A549 (cell line): ENCODE measurements at regions not wholly inside any gene's neighbourhood (a gene's known extent, or its start where the extent isn't known, plus 50 kb on each side); places are given as distances from the start of the nearest gene placed in this dataset.
"Not testable (repeated sequence)": the region's sequence is repeated elsewhere in the genome, so short reads cannot be mapped to it uniquely, and the experiment has no call there.

Experiments used
- ATAC-seq, 2 experiments: fragments of 200-7000 bp in 1 of 2; fragments of >200 bp in 1 of 2; cut with Nextera tagmentation in 1 of 2; cut with Tn5 transposase in 1 of 2; 3 replicates each; pipeline versions ENCODE4 v1.8.0 to v1.9.1; 2018 to 2020; ENCODE audit warnings: mild to moderate bottlenecking in 1 of 2, moderate library complexity in 1 of 2
- CTCF ChIA-PET: fragments of 300-600 bp; sonication (Branson Sonifier 250); formaldehyde crosslinking; extraction: SDS; loops from one replicate; lab custom pipeline; 2021; ENCODE audit warnings: antibody characterized with exemption, inconsistent platforms; lab: Yijun Ruan, JAX
- POLR2A ChIA-PET: fragments of 350-600 bp; formaldehyde crosslinking; extraction: SDS; loops from one replicate; lab custom pipeline; 2021; ENCODE audit warnings: antibody characterized with exemption, inconsistent platforms; lab: Yijun Ruan, JAX
- DNase-seq, 2 experiments: peaks; one replicate each; pipeline versions ENCODE4 v3.0.0 to v3.0.0-alpha.2; 2011 to 2016; ENCODE audit warnings: low read depth in 1 of 2, low spot score in 1 of 2
- FAIRE-seq: peaks from 2 replicates; lab custom pipeline; 2011; peaks lifted over from hg19 to GRCh38; lab: Jason Lieb, UNC
- H3K27ac ChIP-seq, 2 experiments: fragments of >200 bp; sonication (Bioruptor Twin); formaldehyde crosslinking; 3 replicates each; pipeline ENCODE4 v1.5.1; 2016 to 2017
- H3K4me1 ChIP-seq: fragments of >200 bp; sonication (Bioruptor Twin); formaldehyde crosslinking; 3 replicates; pipeline ENCODE4 v1.6.1; 2016
- H3K4me2 ChIP-seq: fragments of >200 bp; sonication (Bioruptor Twin); formaldehyde crosslinking; 3 replicates; pipeline ENCODE4 v1.6.1; 2016
- H3K4me3 ChIP-seq: fragments of >200 bp; sonication (Bioruptor Twin); formaldehyde crosslinking; 3 replicates; pipeline ENCODE4 v1.5.1; 2016
- H3K9me3 ChIP-seq: fragments of >200 bp; sonication (Bioruptor Twin); formaldehyde crosslinking; 3 replicates; pipeline ENCODE4 v1.6.1; 2016
- CEBPB ChIP-seq, 2 experiments: fragments of >200 bp in 1 of 2; sonication (Bioruptor Twin) in 1 of 2; formaldehyde crosslinking in 1 of 2; IDR thresholded peaks; 2 replicates each; pipeline ENCODE4 v1.6.1; 2012 to 2016
- CHD2 ChIP-seq: fragments of 150-350 bp; IDR thresholded peaks from 2 replicates; pipeline ENCODE4 v1.6.1; 2014; ENCODE audit warnings: low read length; ENCODE audit not compliant: partially characterized antibody
- EHF ChIP-seq: fragments of 250-450 bp; sonication (Bioruptor Pico); IDR thresholded peaks from 2 replicates; pipeline ENCODE4 v1.5.0; 2020; ENCODE audit warnings: mild to moderate bottlenecking
- EHMT2 ChIP-seq: fragments of 200-600 bp; sonication (generic); IDR thresholded peaks from 2 replicates; pipeline ENCODE4 v1.6.1; 2016; ENCODE audit warnings: antibody characterized with exemption, low read depth, mild to moderate bottlenecking, moderate library complexity
- EP300 ChIP-seq, 2 experiments: fragments of >200 bp; sonication (Bioruptor Twin); formaldehyde crosslinking; IDR thresholded peaks; 2 replicates in 1 of 2; 3 replicates in 1 of 2; pipeline ENCODE4 v1.6.1; 2016 to 2017
- ESRRA ChIP-seq: fragments of 150-350 bp; IDR thresholded peaks from 2 replicates; pipeline ENCODE4 v1.6.1; 2014; ENCODE audit warnings: mild to moderate bottlenecking, low read length, borderline replicate concordance
- FOSL2 ChIP-seq, 2 experiments: fragments of 450-650 bp in 1 of 2; fragments of >200 bp in 1 of 2; sonication (Bioruptor Twin) in 1 of 2; formaldehyde crosslinking; IDR thresholded peaks; 2 replicates each; pipeline versions ENCODE4 v1.5.0 to v1.6.1; 2016 to 2020; ENCODE audit warnings: mild to moderate bottlenecking in 1 of 2, moderate library complexity in 1 of 2
- HDAC2 ChIP-seq: fragments of 200-600 bp; sonication (generic); IDR thresholded peaks from 2 replicates; pipeline ENCODE4 v1.6.1; 2016
- JUN ChIP-seq, 2 experiments: fragments of >200 bp; sonication (Bioruptor Twin); formaldehyde crosslinking; IDR thresholded peaks; 2 replicates in 1 of 2; 3 replicates in 1 of 2; pipeline ENCODE4 v1.6.1; 2016 to 2017
- KDM1A ChIP-seq: fragments of 200-600 bp; sonication (generic); IDR thresholded peaks from 2 replicates; pipeline ENCODE4 v1.6.1; 2016; ENCODE audit warnings: low read depth, mild to moderate bottlenecking
- MAFK ChIP-seq: fragments of 450-650 bp; IDR thresholded peaks from 2 replicates; pipeline ENCODE4 v1.6.1; 2014; ENCODE audit not compliant: partially characterized antibody
- MAZ ChIP-seq: fragments of 150-350 bp; IDR thresholded peaks from 2 replicates; pipeline ENCODE4 v1.6.1; 2014; ENCODE audit warnings: antibody characterized with exemption, low read depth, low read length, borderline replicate concordance
- MYC ChIP-seq: IDR thresholded peaks from 2 replicates; pipeline ENCODE4 v1.6.1; 2012; ENCODE audit warnings: mild to moderate bottlenecking, inconsistent platforms, low read length, improper control_type of control experiment, borderline replicate concordance
- NPAS2 ChIP-seq: fragments of 250-450 bp; sonication (Bioruptor Pico); IDR thresholded peaks from 2 replicates; pipeline ENCODE4 v1.8.0; 2022; ENCODE audit warnings: mild to moderate bottlenecking, moderate library complexity, borderline replicate concordance
- NR3C1 ChIP-seq: fragments of >200 bp; sonication (Bioruptor Twin); formaldehyde crosslinking; IDR thresholded peaks from 3 replicates; pipeline ENCODE4 v1.6.1; 2017
- SREBF2 ChIP-seq: fragments of 450-650 bp; IDR thresholded peaks from 2 replicates; pipeline ENCODE4 v1.6.1; 2014; ENCODE audit warnings: mild to moderate bottlenecking, moderate library complexity
- WGBS: methylation state at CpG from one replicate; pipeline ENCODE4 v1.1.6; 2017; ENCODE audit errors: missing lambda C conversion rate; 5-methylcytosine and 5-hydroxymethylcytosine counted together
- TF ChIP-seq, protein P1 (sequence below): fragments of 450-650 bp; IDR thresholded peaks from 2 replicates; pipeline ENCODE4 v1.6.1; 2014; ENCODE audit warnings: antibody characterized with exemption
- TF ChIP-seq, protein P2 (sequence below): fragments of 250-450 bp; sonication (Bioruptor Pico); IDR thresholded peaks from 2 replicates; pipeline ENCODE4 v1.5.0; 2020; ENCODE audit warnings: low read depth, mild to moderate bottlenecking, moderate library complexity
- TF ChIP-seq, protein P3 (sequence below): IDR thresholded peaks from 2 replicates; pipeline ENCODE4 v1.6.1; 2012

DNA sequence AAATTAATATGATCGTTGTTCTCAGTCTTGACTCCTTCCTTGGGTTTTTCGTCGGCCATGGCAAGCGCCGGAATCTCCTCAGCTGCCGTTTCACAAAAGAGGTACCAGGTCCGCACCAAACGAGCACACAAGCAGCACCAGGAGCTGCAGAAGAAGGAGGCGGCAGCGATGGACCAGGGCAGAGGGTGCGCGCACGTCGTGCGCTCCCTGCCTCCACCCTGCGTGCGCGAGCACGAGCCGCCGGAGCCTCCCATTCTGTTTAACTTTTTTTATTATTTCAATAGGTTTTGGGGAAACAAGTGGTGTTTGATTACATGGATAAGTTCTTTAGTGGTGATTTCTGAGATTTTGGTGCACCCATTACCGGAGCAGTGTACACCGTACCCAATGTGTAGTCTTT lies 158.2 kb downstream of the PLS3 start:
- ChIA-PET POLR2A (no interaction called here), CTCF (no interaction called here)
- no peaks in the 10 kb centered on the region for H3K4me1 ChIP-seq
- no peak overlapping the region for H3K27ac ChIP-seq
- H3K9me3 ChIP-seq, result no peaks in the 10 kb centered on the region
- H3K4me2 ChIP-seq, result no peak overlapping the region
- TF ChIP-seq, protein P1, sequence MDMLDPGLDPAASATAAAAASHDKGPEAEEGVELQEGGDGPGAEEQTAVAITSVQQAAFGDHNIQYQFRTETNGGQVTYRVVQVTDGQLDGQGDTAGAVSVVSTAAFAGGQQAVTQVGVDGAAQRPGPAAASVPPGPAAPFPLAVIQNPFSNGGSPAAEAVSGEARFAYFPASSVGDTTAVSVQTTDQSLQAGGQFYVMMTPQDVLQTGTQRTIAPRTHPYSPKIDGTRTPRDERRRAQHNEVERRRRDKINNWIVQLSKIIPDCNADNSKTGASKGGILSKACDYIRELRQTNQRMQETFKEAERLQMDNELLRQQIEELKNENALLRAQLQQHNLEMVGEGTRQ, result no peak
- TF ChIP-seq CHD2 (no peak), MAZ (no peak), EHMT2 (no peak), EHF (no peak), EP300 (IDR thresholded peaks at IDR 0.05) (no peak), MYC (no peak), NR3C1 (no peak), JUN (IDR thresholded peaks at IDR 0.05) (no peak), HDAC2 (no peak), NPAS2 (CRISPR knock-in tag) (no peak), ESRRA (no peak), MAFK (no peak), CEBPB (IDR thresholded peaks at IDR 0.05) (no peak), FOSL2 (IDR thresholded peaks at IDR 0.05) (no peak), FOSL2 (CRISPR knock-in tag; IDR thresholded peaks at IDR 0.05) (no peak), KDM1A (no peak), SREBF2 (no peak)
- TF ChIP-seq, protein P2, sequence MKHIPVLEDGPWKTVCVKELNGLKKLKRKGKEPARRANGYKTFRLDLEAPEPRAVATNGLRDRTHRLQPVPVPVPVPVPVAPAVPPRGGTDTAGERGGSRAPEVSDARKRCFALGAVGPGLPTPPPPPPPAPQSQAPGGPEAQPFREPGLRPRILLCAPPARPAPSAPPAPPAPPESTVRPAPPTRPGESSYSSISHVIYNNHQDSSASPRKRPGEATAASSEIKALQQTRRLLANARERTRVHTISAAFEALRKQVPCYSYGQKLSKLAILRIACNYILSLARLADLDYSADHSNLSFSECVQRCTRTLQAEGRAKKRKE, result no peak
- TF ChIP-seq, protein P3, sequence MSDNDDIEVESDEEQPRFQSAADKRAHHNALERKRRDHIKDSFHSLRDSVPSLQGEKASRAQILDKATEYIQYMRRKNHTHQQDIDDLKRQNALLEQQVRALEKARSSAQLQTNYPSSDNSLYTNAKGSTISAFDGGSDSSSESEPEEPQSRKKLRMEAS, result no peak
- 81% methylated on average over 23 of the region's 23 CpGs for WGBS
- no peak overlapping the region for H3K4me3 ChIP-seq
- no peak for FAIRE-seq
- no peak for ATAC-seq
- no peak for DNase-seq

DNA sequence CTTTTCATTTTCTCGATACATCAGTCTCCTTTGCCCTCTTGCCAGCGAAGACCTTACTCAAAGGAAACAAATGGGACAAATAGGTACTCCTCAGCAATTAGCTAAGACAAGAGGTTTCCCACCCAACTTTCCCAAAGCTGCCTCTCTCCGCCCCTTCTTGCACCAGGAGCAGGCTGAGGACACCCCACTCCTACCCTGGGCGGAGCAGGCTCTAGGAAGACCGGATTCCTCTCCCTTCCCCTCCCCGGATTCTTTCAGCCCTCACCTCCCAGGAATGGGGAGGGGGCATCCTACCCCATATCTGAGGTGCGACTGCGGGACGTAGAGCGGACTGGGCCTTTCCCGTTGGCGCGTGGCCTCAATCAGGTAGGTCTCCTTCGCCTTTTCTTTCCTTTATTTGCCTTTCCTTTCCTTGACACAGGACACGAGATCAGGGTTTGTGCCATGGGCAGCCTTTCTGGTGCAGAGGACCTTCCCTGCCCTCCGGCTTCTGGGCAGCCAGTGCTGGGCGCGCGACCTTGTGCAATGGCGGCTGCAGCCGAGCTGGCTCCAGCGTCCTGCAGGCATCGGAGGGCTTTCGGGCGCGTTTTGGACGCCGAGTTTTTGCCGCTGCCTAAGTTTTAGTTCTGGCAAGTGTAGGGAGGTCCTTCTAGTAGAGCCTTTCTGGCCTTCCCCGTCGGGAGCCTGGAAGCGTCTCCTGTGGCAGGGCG lies 161.9 kb downstream of the PLS3 start:
- H3K27ac ChIP-seq, ATAC-seq, FAIRE-seq, H3K4me3 ChIP-seq, POLR2A ChIA-PET, H3K4me2 ChIP-seq, CTCF ChIA-PET, H3K9me3 ChIP-seq, DNase-seq, H3K4me1 ChIP-seq: not testable (repeated sequence)
- WGBS, result no CpG with 5 or more reads among the region's 33 CpGs

DNA sequence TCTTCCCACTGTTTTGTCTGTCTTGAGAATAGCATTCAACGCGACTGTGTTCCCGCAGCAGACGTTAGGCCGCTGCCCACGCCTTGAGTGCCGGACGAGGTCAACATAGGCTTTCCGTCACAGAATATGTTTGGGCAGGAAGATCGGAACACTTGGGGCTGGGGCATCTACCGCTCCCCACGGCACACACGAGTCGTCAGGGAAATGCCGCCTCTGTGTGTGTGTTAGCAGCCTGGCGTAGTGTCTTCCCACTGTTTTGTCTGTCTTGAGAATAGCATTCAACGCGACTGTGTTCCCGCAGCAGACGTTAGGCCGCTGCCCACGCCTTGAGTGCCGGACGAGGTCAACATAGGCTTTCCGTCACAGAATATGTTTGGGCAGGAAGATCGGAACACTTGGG lies 164.4 kb downstream of the PLS3 start:
- H3K4me3 ChIP-seq, ATAC-seq, FAIRE-seq, H3K4me2 ChIP-seq, H3K9me3 ChIP-seq, DNase-seq, CTCF ChIA-PET, H3K27ac ChIP-seq, H3K4me1 ChIP-seq, POLR2A ChIA-PET: not testable (repeated sequence)
- no CpG with 5 or more reads among the region's 26 CpGs for WGBS

DNA sequence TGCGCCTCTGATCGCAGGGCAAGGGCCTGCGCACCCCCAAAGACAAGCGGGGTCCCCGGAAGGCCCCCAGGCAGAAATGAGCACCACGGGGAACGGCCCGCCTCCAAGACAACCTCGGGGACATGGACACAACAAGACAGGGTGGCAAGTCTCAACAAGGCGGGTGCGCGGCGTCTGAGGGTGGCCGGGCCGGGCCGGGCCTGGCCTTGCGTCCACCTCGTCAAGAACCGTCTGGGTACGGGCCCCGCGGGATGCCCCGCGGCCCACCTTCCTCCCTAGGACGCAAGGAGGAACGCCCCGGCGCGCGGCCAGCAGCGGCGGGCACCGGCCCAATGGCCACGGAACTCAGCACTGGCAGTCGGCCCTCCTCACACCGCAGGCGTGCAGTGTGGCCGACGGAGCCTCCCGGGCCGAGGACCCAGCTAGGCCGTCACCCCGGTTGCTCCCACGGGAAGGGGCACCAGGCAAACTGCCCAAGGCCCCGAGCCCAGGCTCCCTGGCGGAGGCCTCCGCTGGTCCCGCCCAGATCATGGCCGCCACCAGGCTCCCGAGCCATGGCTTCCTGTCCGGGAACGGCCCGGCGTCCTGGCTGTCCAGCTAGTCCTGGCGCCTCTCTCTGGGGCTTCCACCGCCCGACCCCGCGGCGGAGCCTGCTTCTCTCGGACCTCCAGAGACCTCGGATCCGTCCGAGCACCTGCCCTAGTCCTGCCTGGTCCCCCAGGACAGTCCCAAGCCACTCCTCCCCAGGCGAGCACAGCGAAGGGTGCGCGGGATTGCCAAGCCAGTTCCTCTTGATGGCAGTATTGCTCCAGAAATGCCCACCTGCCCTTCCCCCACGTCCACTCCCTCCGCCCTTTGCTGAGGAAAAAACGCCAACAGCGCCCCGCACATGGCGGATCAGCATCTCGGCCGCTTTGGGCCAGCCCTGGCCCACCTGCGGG lies 167.1 kb downstream of the PLS3 start:
- H3K4me1 ChIP-seq, CTCF ChIA-PET, H3K4me2 ChIP-seq, H3K9me3 ChIP-seq, POLR2A ChIA-PET, H3K27ac ChIP-seq, FAIRE-seq, H3K4me3 ChIP-seq, DNase-seq: not testable (repeated sequence)
- ATAC-seq, result peak in 1 of 2 experiments; percentile 84; a peak in 3 of 6 replicates
- WGBS, result 89% methylated on average over 14 of the region's 77 CpGs

DNA sequence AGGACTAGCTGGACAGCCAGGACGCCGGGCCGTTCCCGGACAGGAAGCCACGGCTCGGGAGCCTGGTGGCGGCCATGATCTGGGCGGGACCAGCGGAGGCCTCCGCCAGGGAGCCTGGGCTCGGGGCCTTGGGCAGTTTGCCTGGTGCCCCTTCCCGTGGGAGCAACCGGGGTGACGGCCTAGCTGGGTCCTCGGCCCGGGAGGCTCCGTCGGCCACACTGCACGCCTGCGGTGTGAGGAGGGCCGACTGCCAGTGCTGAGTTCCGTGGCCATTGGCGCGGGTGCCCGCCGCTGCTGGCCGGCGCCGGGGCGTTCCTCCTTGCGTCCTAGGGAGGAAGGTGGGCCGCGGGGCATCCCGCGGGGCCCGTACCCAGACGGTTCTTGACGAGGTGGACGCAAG lies 171.6 kb downstream of the PLS3 start:
- DNase-seq, H3K4me3 ChIP-seq, H3K27ac ChIP-seq, FAIRE-seq, H3K4me2 ChIP-seq, H3K4me1 ChIP-seq, CTCF ChIA-PET, POLR2A ChIA-PET, H3K9me3 ChIP-seq: not testable (repeated sequence)
- peak in 1 of 2 experiments; percentile 76; a peak in 2 of 6 replicates for ATAC-seq
- WGBS, result no CpG with 5 or more reads among the region's 39 CpGs

DNA sequence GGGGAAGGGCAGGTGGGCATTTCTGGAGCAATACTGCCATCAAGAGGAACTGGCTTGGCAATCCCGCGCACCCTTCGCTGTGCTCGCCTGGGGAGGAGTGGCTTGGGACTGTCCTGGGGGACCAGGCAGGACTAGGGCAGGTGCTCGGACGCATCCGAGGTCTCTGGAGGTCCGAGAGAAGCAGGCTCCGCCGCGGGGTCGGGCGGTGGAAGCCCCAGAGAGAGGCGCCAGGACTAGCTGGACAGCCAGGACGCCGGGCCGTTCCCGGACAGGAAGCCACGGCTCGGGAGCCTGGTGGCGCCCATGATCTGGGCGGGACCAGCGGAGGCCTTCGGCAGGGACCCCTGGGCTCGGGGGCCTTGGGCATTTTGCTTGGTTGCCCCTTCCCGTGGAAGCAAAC lies 174.3 kb downstream of the PLS3 start:
- H3K4me2 ChIP-seq, H3K4me1 ChIP-seq, H3K9me3 ChIP-seq, POLR2A ChIA-PET, FAIRE-seq, H3K27ac ChIP-seq, CTCF ChIA-PET, ATAC-seq, DNase-seq, H3K4me3 ChIP-seq: not testable (repeated sequence)
- 50% methylated on average over 1 of the region's 26 CpGs for WGBS
